OCI-LY3 (cell line): ENCODE measurements at regions not wholly inside any gene's neighbourhood (a gene's known extent, or its start where the extent isn't known, plus 50 kb on each side); places are given as distances from the start of the nearest gene placed in this dataset.

ENCODE experiments used
- H2AFZ ChIP-seq: fragments of 200-600, 300-600 bp; shearing (Covaris generic); 2 replicates; pipeline ENCODE4 v1.6.0; 2014; ENCODE audit warnings: antibody characterized with exemption, low read depth, low read length
- H3K27ac ChIP-seq: fragments of 200-600, 300-600 bp; sonication (generic); 2 replicates; pipeline ENCODE4 v1.5.1; 2014; ENCODE audit warnings: mild to moderate bottlenecking, low read length, moderate library complexity, mixed read lengths
- H3K27me3 ChIP-seq: fragments of 200-600, 300-600 bp; sonication (generic); 2 replicates; pipeline ENCODE4 v1.6.1; 2014; ENCODE audit warnings: low read depth, low read length, mixed read lengths
- H3K36me3 ChIP-seq: fragments of 200-600, 300-600 bp; sonication (generic); replicated peaks from 2 replicates; pipeline ENCODE3; 2014; ENCODE audit warnings: low read depth, low read length, mixed read lengths
- H3K4me1 ChIP-seq: fragments of 300-600, 200-600 bp; sonication (generic); 2 replicates; pipeline ENCODE4 v1.6.1; 2014; ENCODE audit warnings: low read length, mixed read lengths
- H3K4me2 ChIP-seq: fragments of 200-600, 300-600 bp; sonication (generic); 2 replicates; pipeline ENCODE4 v1.6.1; 2014; ENCODE audit warnings: low read length, mixed read lengths
- H3K4me3 ChIP-seq: fragments of 300-600, 200-600 bp; sonication (generic); 2 replicates; pipeline ENCODE4 v1.5.1; 2014; ENCODE audit warnings: antibody characterized with exemption, mild to moderate bottlenecking, low read length, moderate library complexity
- H3K79me2 ChIP-seq: fragments of 300-600, 200-600 bp; shearing (Covaris generic); 2 replicates; pipeline ENCODE4 v1.6.1; 2014; ENCODE audit warnings: mild to moderate bottlenecking, low read length, mixed read lengths
- H3K9ac ChIP-seq: fragments of 300-600, 200-600 bp; shearing (Covaris generic); 2 replicates; pipeline ENCODE4 v1.6.0; 2014; ENCODE audit warnings: mild to moderate bottlenecking, low read length, moderate library complexity
- H3K9me3 ChIP-seq: fragments of 200-600, 300-600 bp; shearing (Covaris generic); 2 replicates; pipeline ENCODE4 v1.6.1; 2014; ENCODE audit warnings: low read length, mixed read lengths; ENCODE audit not compliant: insufficient read depth
- H4K20me1 ChIP-seq: fragments of 200-600, 300-600 bp; sonication (generic); 2 replicates; pipeline ENCODE4 v1.6.1; 2016; ENCODE audit warnings: low read length, mixed read lengths; ENCODE audit not compliant: insufficient read depth
- EZH2phosphoT487 ChIP-seq: fragments of 200-600 bp; shearing (Covaris generic); IDR thresholded peaks from 2 replicates; pipeline ENCODE4 v1.6.1; 2018; ENCODE audit warnings: antibody characterized with exemption, mixed run types, low read depth
- TF ChIP-seq, protein P1 (sequence below): fragments of 200-600, 300-600 bp; sonication (generic); IDR thresholded peaks from 2 replicates; pipeline ENCODE4 v1.5.1; 2014; ENCODE audit warnings: antibody characterized with exemption, low read length, low read depth

DNA sequence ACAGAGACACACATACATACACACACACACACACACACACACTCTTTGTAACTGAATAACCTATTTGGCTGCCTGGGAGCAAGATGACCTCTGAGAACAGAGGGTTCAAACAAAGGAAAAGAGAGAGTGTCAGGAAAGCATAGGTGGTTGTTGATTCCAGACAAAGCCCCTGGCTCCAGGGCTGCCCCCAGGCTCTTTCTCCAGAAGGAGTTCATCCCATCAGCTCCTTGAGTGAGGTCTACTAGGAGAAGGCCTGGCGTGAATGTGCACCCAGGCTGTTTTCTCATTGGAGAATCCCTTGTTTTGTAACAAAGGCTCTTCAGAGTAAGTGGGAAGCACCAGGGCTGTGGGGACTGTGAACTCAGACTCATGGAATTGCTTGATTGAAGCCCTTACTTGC, 151.9 kb downstream of the EMP1 start:
- Histone ChIP-seq H3K27me3 (peaks cover 21% of the 10 kb centered on the region), H3K27ac (no peak overlapping the region), H4K20me1 (no peaks in the 10 kb centered on the region), H3K4me2 (no peak overlapping the region), H3K36me3 (no peaks in the 10 kb centered on the region), H3K79me2 (no peaks in the 10 kb centered on the region), H2AFZ (no peak overlapping the region), H3K4me3 (no peak overlapping the region), H3K4me1 (no peaks in the 10 kb centered on the region), H3K9ac (no peak overlapping the region), H3K9me3 (no peaks in the 10 kb centered on the region)
- no peak for TF ChIP-seq EZH2phosphoT487
- TF ChIP-seq, protein P1, sequence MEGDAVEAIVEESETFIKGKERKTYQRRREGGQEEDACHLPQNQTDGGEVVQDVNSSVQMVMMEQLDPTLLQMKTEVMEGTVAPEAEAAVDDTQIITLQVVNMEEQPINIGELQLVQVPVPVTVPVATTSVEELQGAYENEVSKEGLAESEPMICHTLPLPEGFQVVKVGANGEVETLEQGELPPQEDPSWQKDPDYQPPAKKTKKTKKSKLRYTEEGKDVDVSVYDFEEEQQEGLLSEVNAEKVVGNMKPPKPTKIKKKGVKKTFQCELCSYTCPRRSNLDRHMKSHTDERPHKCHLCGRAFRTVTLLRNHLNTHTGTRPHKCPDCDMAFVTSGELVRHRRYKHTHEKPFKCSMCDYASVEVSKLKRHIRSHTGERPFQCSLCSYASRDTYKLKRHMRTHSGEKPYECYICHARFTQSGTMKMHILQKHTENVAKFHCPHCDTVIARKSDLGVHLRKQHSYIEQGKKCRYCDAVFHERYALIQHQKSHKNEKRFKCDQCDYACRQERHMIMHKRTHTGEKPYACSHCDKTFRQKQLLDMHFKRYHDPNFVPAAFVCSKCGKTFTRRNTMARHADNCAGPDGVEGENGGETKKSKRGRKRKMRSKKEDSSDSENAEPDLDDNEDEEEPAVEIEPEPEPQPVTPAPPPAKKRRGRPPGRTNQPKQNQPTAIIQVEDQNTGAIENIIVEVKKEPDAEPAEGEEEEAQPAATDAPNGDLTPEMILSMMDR = no peak

- H3K4me3 ChIP-seq = no peak overlapping the region
- no peak overlapping the region for H3K27ac ChIP-seq
- no peak overlapping the region for H2AFZ ChIP-seq
Observed at GRCh38 chr12:13347241-13348043, 150.9 kb downstream of the EMP1 start.

DNA sequence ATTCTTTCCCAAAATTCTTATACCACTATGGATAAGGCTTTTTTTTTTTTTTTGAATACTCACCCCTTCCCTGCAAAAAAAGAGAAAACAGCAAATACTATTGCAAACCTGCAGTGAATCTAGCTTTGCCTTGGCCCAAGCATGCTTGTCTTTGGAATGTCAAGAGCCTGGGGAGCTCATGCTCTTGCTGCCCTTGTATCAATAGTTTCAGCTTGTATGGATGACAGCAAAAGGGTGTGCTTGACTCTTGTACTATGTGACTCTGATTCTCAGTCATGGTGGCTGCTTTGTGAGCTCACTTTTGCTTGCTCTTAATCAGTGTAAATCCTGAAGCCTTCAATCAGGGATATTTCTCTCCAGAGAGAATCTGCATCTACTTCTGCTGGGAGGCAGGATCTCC, 149.2 kb downstream of the EMP1 start:
- Histone ChIP-seq H3K9me3 (no peaks in the 10 kb centered on the region), H3K27me3 (peaks cover 39% of the 10 kb centered on the region), H3K4me2 (no peak overlapping the region), H3K79me2 (no peaks in the 10 kb centered on the region), H4K20me1 (no peaks in the 10 kb centered on the region), H3K27ac (no peak overlapping the region), H3K4me3 (no peak overlapping the region), H2AFZ (no peak overlapping the region), H3K4me1 (no peaks in the 10 kb centered on the region), H3K9ac (no peak overlapping the region), H3K36me3 (no peaks in the 10 kb centered on the region)
- no peak for TF ChIP-seq EZH2phosphoT487
- TF ChIP-seq, protein P1 = no peak

More at GRCh38 chr12:13347241-13348043, 150.9 kb downstream of the EMP1 start:
- peaks cover 28% of the 10 kb centered on the region for H3K27me3 ChIP-seq
- TF ChIP-seq EZH2phosphoT487 = no peak
- TF ChIP-seq, protein P1 = no peak
- no peak overlapping the region for H3K9ac ChIP-seq
- no peaks in the 10 kb centered on the region for H4K20me1 ChIP-seq
- H3K9me3 ChIP-seq = no peaks in the 10 kb centered on the region
- no peak overlapping the region for H3K4me2 ChIP-seq
- H3K36me3 ChIP-seq = no peaks in the 10 kb centered on the region
- H3K79me2 ChIP-seq = no peaks in the 10 kb centered on the region
- H3K4me1 ChIP-seq = no peaks in the 10 kb centered on the region

- Histone ChIP-seq H3K36me3 (no peaks in the 10 kb centered on the region), H3K4me2 (no peak overlapping the region), H2AFZ (no peak overlapping the region), H3K27ac (no peak overlapping the region), H3K9me3 (no peaks in the 10 kb centered on the region), H4K20me1 (no peaks in the 10 kb centered on the region), H3K79me2 (no peaks in the 10 kb centered on the region), H3K9ac (no peak overlapping the region), H3K4me3 (no peak overlapping the region), H3K4me1 (no peaks in the 10 kb centered on the region), H3K27me3 (peaks cover 39% of the 10 kb centered on the region)
- TF ChIP-seq EZH2phosphoT487 = no peak
- TF ChIP-seq, protein P1 = no peak
Observed at GRCh38 chr12:13343375-13343774, 146.8 kb downstream of the EMP1 start.
